K562 (cell line): ENCODE measurements at regions not wholly inside any gene's neighbourhood (a gene's known extent, or its start where the extent isn't known, plus 50 kb on each side); places are given as distances from the start of the nearest gene placed in this dataset.

Experiments
- EP300 ChIP-seq: IDR thresholded peaks from 2 replicates; pipeline ENCODE4 v1.6.1; 2012; ENCODE audit warnings: low read length, improper control_type of control experiment
- EWSR1 ChIP-seq: fragments of 450-650 bp; IDR thresholded peaks from 2 replicates; pipeline ENCODE4 v1.6.1; 2018; ENCODE audit warnings: borderline replicate concordance, mild to moderate bottlenecking, low read depth, moderate library complexity; ENCODE audit not compliant: partially characterized antibody

DNA sequence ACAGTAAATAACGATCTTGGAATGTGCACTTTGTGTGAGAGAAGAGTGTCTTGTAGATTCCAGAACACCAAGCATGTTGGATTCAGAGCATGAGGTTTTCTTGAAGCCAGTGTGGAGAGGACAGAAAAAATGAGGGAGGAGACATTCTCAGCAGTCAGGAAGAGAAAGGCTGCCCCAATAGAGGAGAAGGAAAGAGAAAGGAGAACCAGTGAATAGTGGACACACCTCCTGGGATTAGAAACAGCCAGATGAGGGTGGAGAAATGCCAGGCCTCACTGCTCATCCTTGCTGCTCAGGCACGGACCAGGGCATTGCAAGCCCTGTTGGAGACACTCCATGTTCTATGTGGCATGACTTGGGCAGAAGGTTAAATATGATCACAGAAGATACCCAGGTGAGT, 69.0 kb upstream of the KAZN start:
- TF ChIP-seq EP300: no peak
- TF ChIP-seq EWSR1: no peak
